GM18867 (cell line): ENCODE measurements at regions not wholly inside any gene's neighbourhood (a gene's known extent, or its start where the extent isn't known, plus 50 kb on each side); places are given as distances from the start of the nearest gene placed in this dataset.

Experiments used
- ATAC-seq: cut with Tn5 transposase; IDR thresholded peaks from one replicate; pipeline ENCODE4 v1.9.1; 2021; ENCODE audit warnings: mild to moderate bottlenecking, moderate library complexity; ENCODE audit not compliant: unreplicated experiment

- no peak for ATAC-seq
Measured at GRCh38 chr5:113792806-113793205, 279.3 kb downstream of the YTHDC2 start.

- ATAC-seq, result no peak
Measured at GRCh38 chr5:113794981-113795380, 281.5 kb downstream of the YTHDC2 start.

DNA sequence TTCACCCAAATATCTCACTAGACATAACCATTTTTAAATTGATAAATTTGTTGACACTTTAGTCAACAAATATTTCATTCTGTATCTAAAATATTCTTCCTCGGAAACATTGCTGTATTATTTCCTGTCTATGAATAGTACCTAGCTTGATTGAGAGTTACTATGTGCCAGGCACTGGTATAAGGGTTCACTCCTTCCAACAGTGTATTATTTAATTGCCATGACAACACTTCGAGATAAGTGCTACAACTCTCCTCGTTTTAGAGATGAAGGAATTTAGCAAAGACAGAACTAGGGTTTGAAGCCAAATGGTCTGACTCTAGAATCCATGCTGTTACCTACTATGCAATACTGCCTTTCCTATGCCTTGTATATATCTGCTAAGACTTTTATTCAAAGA, 287.2 kb downstream of the YTHDC2 start:
- no peak for ATAC-seq

GRCh38 chr5:113804264-113804663, 290.8 kb downstream of the YTHDC2 start:
- ATAC-seq, result no peak

- ATAC-seq, result no peak
Measured at GRCh38 chr5:113804943-113805342, 291.4 kb downstream of the YTHDC2 start.

- ATAC-seq, result no peak
Measured at GRCh38 chr5:113806250-113806649, 292.8 kb downstream of the YTHDC2 start.

- ATAC-seq, result no peak
Measured at GRCh38 chr5:113806904-113807303, 293.4 kb downstream of the YTHDC2 start.

GRCh38 chr5:113807427-113807991, 294.0 kb downstream of the YTHDC2 start:
- ATAC-seq, result no peak

DNA sequence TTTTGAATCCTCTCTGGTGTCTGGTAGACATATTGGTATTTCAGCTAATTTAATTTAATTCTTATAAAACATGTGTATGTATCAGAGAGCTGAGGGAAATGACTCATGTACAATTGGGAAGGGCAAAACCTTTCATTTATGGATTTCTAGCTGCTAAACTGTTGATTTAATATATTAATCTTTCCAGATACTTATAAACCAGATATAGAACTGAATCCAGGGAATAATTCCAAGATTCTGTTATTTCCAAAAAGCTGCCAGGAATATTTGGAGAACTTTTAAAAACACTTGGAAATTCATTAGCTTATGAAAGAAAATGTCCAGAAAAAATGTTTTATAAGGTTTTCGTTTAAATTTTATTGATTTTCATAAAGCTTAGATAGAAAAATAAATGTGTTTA, 295.5 kb downstream of the YTHDC2 start:
- no peak for ATAC-seq

- no peak for ATAC-seq
Measured at GRCh38 chr5:113809626-113810025, 296.1 kb downstream of the YTHDC2 start.

DNA sequence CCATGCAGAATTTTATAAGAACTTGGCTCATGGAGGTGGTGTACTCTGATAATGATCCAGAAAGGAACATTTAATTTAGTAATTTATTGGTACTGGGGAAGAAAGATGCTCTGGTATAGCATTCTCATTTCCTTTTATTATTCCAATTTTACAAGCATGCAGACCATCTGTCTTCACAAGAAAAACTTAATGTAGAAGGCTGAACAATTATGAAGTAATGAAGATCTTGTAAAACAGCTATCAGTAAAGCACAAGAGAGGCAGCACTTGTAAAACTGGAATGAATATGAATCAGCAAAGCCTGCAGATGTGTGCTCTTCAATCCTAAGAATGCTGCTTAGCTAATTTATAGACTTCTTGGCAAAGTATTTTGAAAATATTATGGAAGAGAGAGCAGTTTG, 300.0 kb downstream of the YTHDC2 start:
- no peak for ATAC-seq

DNA sequence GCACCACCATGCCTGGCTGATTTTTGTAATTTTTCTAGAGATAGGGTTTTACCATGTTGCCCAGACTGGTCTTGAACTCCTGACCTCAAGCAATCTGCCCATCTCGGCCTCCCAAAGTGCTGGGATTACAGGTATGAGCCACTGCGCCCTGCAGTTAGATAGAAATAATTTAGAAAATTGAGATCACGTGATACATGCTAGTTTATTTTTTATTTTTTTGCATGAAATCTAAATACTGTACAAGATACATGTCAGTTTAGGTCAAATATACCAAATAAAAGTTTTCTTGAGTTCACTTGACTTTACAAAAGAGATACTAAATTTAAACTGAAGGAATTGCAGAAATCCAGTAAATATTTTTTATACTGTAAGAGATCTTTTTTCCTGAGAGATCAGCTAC, 304.2 kb downstream of the YTHDC2 start:
- ATAC-seq, result no peak

DNA sequence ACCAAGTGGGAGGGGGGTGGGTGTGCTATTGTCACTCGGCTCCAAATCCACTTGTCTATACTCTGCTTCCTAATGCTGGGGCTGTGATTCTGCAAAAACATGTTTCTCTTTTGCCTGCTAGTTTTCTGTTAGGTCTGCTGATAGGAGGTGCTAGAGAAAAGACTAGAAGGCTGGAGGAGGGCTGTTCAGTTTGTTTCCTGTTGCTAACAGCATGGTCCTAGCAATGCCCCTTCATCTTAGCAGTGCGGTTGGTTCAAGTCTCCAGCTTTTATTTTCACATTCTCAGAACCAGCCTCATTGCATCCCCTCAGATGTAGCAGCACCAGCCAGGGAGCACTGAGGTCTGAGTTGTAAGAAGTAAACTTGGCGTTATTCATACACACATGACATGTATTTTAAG, 310.2 kb downstream of the YTHDC2 start:
- ATAC-seq, result no peak

- no peak for ATAC-seq
Measured at GRCh38 chr5:113824307-113824706, 310.8 kb downstream of the YTHDC2 start.

- ATAC-seq, result no peak
Measured at GRCh38 chr5:113825176-113825575, 311.7 kb downstream of the YTHDC2 start.

DNA sequence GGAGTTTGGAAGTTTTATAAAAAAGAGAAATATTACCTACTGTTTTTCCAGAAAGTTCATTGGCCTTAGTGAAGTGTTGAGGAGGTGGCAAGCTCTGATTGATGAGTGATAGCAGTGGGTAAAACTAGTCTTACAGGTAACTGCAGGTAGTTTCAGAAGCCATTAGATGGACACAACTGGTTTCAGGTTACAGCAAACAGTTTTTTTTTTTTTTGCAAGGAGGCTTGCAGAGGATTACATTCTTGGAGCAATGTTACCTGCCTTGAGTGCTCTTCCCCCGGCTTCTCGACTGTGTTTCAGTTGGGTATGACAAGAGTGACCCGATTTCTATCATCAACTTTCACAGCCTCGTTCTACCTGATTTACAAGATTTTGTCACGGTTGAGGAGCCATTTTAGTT, 333.4 kb downstream of the YTHDC2 start:
- ATAC-seq, result no peak

GRCh38 chr5:113864437-113864836, 350.9 kb downstream of the YTHDC2 start:
- ATAC-seq, result no peak

DNA sequence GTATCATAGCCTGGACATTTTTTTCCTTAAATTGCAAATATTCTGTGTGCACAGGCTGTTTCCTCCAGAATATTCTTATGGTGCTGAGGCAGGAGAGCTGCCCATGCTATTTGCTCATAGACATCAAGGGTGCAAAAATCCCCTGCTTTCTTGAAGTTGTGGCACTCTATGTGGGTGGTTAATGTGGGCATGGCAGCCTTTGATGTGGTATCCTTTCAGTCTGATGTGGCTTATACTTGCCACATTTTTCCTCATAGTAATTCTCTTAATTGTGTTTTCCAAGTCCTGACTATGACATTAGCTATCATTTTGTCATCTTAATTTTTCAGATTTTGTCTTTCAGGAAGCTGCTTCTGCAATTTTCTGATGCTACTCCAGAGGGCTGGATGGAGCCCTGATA, 353.3 kb downstream of the YTHDC2 start:
- ATAC-seq, result no peak

DNA sequence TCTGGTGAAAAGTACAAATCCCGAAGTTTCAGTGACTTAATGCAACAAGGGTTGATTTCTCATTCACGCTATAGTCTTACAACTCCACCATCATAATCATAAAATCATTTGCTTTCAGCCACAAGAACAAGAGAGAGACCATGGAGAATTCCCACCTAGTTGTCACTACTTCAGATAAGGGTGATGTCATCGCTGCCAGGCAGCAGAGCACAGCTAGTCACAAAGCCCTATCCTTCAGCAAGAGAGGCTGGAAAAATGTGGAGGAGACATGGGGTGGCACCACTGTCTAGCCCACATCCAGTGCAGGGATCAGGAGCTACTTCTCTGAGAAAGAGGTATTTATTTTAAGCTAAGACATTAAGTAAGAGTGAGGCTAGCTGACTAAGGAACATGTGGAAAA, 356.1 kb downstream of the YTHDC2 start:
- no peak for ATAC-seq

DNA sequence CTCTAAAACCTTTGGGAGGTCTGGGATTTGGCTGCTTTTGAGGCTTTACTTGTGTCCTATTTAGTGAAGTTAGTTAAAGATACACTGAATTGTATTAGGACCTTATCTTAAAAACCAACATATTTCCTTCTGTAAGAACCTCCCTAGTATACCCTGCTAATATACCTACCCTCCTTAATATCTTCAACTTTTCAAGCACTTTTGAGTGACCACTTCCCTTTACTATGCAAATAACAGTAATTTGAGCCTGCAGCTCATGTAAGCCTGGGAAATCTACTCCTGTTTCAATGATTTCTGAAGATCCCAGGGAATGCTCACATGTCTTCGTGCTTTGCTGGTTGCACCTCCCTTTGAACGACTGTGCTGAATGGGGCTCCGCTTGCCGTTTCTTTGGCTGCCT, 358.5 kb downstream of the YTHDC2 start:
- no peak for ATAC-seq

DNA sequence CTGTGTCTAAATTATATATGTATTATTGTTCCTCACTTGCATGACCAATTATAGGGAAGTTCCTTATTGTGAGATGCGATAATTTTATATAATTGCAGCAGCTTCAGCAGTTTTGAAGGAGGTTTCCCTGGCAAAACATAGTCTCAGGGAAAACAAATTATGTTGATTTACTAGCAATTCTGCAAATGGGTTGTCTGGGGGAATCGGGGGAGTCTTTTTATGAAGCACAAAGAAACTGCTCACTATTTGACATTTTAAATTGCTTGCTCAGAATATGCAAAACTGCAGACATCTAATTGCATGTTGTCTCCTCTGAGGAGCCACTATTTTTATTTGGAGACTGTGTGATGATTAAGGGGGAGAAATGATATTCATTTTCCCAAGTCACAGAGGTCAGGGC, 361.6 kb downstream of the YTHDC2 start:
- ATAC-seq, result no peak

DNA sequence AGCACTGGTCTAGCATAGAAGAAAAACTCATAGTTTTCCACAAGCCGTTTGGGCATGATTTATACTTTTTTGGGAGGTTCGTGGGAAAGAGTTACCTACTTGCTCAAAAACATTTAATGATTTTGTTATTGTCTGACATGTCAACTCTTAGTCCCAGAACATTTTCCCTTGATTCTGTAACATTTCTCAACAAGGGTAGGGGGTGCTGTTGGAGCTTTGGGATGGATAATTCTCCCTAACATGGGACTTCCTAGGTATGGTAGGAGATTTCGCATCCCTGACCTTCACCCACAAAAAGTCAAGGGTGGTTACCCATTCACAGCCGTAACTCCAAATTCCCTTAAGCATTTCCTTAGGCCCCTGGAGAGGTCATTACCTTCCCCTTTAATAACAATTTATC, 378.0 kb downstream of the YTHDC2 start:
- ATAC-seq, result no peak

- no peak for ATAC-seq
Measured at GRCh38 chr5:113896789-113897188, 383.3 kb downstream of the YTHDC2 start.

DNA sequence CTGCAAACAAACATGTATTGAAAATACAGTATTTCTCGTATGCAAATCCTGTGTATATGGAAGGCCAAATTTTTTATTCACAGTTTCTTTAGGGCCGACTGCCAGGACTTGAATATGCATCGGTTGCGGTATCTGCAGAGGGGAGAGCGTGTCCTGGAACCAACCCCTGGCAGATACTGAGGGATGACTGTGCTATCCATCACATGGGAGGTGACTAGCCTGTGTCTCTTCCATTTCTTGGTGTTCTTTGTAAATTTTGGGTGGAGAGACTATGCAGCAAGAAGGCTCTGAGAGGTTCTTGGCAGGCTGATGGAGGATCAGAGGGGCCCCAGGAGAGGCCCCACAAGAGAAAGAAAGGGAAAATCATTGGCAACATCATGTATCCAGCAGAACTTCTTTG, 384.3 kb downstream of the YTHDC2 start:
- no peak for ATAC-seq
